Neutrophil (primary cell): ENCODE measurements at regions not wholly inside any gene's neighbourhood (a gene's known extent, or its start where the extent isn't known, plus 50 kb on each side); places are given as distances from the start of the nearest gene placed in this dataset.

Source experiments
- H3K27ac ChIP-seq: fragments of 200-600 bp; sonication (generic); 2 replicates; pipeline ENCODE4 v1.5.1; 2016; ENCODE audit warnings: mild to moderate bottlenecking, moderate library complexity
- H3K27me3 ChIP-seq: fragments of 200-600 bp; sonication (generic); 2 replicates; pipeline ENCODE4 v1.6.0; 2016; ENCODE audit warnings: mild to moderate bottlenecking
- H3K36me3 ChIP-seq: fragments of 200-600 bp; sonication (generic); 2 replicates; pipeline ENCODE4 v1.5.1; 2017
- H3K4me1 ChIP-seq, 2 experiments: fragments of 200-600 bp in 1 of 2; sonication (generic) in 1 of 2; 1 replicate in 1 of 2; 2 replicates in 1 of 2; pipeline versions ENCODE4 v1.5.1 to v1.6.1; 2013 to 2016; ENCODE audit warnings: low read depth in 1 of 2, low read length in 1 of 2, mild to moderate bottlenecking in 1 of 2, moderate library complexity in 1 of 2; ENCODE audit not compliant: control insufficient read depth in 1 of 2, insufficient read depth in 1 of 2
- H3K4me3 ChIP-seq, 2 experiments: fragments of 200-600 bp in 1 of 2; sonication (generic) in 1 of 2; 1 replicate in 1 of 2; 2 replicates in 1 of 2; pipeline ENCODE4 v1.5.1; 2013 to 2016; ENCODE audit warnings: low read depth in 1 of 2, low read length in 1 of 2, mild to moderate bottlenecking in 1 of 2, moderate library complexity in 1 of 2
- H3K9me3 ChIP-seq: fragments of 200-600 bp; sonication (generic); 2 replicates; pipeline ENCODE4 v1.5.1; 2016
- CTCF ChIP-seq: fragments of 200-600 bp; sonication (generic); IDR thresholded peaks from 2 replicates; pipeline ENCODE4 v1.5.1; 2016; ENCODE audit warnings: antibody characterized with exemption

GRCh38 chr12:126856958-126857357 lies 1410.0 kb upstream of the TMEM132C start:
- Histone ChIP-seq H3K27ac (no peak overlapping the region), H3K4me1 (no peaks in the 10 kb centered on the region), H3K9me3 (no peaks in the 10 kb centered on the region), H3K4me3 (no peak overlapping the region), H3K27me3 (no peaks in the 10 kb centered on the region), H3K36me3 (no peaks in the 10 kb centered on the region)
- TF ChIP-seq CTCF = no peak

DNA sequence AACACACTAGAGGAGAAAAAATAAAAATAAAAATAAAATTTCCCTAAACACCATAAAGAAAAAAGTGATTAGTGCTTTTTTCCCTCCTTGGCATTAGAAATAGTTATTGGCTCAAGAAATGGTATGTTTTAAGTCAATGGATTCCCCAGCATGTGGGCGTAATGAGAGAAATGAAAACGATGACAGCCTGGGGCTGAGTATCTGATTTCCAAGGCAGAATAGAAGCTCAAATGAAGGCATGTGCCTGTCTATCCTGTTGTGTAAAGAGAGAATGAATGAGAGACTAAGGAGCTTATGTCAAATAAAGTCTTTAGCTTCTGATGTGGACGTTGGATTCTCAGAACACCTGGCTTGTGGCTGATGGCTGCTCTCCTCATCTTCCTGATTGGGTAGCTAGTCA lies 1408.4 kb upstream of the TMEM132C start:
- TF ChIP-seq CTCF = no peak
- no peaks in the 10 kb centered on the region for H3K27me3 ChIP-seq
- no peak overlapping the region for H3K27ac ChIP-seq
- H3K4me3 ChIP-seq = no peak overlapping the region
- no peaks in the 10 kb centered on the region for H3K36me3 ChIP-seq
- no peaks in the 10 kb centered on the region for H3K4me1 ChIP-seq
- no peaks in the 10 kb centered on the region for H3K9me3 ChIP-seq

DNA sequence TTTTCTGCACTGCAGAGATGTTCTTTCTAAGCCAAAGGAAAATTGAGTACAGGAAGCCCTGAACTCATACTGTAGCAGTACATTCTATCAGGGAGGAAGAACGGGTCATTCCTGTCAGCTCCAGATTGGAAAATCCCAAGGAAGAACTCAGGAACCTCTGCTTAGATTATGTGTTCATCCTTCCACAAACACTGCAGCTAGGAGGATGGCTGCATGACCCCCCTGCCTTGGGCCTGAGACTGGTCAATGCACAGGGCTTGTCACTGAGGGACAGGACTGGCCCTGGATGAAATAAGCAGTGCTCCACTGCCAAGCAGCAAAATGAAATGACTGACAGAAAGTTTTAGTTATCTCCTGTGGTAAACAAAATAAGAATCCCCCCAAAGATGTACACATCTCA lies 1406.8 kb upstream of the TMEM132C start:
- H3K4me3 ChIP-seq = no peak overlapping the region
- no peaks in the 10 kb centered on the region for H3K4me1 ChIP-seq
- H3K27ac ChIP-seq = no peak overlapping the region
- no peaks in the 10 kb centered on the region for H3K36me3 ChIP-seq
- H3K9me3 ChIP-seq = no peaks in the 10 kb centered on the region
- no peak for TF ChIP-seq CTCF
- H3K27me3 ChIP-seq = no peaks in the 10 kb centered on the region

DNA sequence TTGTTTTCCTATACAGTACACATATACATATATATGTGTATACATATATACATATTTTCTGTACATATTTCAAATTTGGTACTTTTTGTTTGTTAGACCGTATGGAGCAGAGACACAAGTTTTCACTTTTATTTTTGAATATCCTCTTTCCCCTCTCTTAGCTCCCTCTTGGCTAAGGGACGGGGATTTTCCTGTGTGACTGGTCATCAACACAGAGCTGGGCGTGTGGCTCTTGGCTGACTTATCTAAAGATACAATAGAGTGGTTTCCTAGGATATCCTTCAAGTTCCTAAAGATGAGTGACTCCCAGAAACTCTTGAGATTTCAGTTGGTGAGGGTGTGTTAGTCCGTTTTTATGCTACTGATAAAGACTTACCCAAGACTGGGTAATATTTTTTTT lies 1404.5 kb upstream of the TMEM132C start:
- no peaks in the 10 kb centered on the region for H3K27me3 ChIP-seq
- no peak overlapping the region for H3K27ac ChIP-seq
- no peak overlapping the region for H3K4me3 ChIP-seq
- H3K4me1 ChIP-seq = no peaks in the 10 kb centered on the region
- no peak for TF ChIP-seq CTCF
- no peaks in the 10 kb centered on the region for H3K36me3 ChIP-seq
- no peaks in the 10 kb centered on the region for H3K9me3 ChIP-seq

- no peaks in the 10 kb centered on the region for H3K27me3 ChIP-seq
- no peaks in the 10 kb centered on the region for H3K4me1 ChIP-seq
- no peak overlapping the region for H3K4me3 ChIP-seq
- H3K27ac ChIP-seq = no peak overlapping the region
- H3K9me3 ChIP-seq = no peaks in the 10 kb centered on the region
- no peak for TF ChIP-seq CTCF
- no peaks in the 10 kb centered on the region for H3K36me3 ChIP-seq
Measured at GRCh38 chr12:126869644-126870043, 1397.3 kb upstream of the TMEM132C start.

DNA sequence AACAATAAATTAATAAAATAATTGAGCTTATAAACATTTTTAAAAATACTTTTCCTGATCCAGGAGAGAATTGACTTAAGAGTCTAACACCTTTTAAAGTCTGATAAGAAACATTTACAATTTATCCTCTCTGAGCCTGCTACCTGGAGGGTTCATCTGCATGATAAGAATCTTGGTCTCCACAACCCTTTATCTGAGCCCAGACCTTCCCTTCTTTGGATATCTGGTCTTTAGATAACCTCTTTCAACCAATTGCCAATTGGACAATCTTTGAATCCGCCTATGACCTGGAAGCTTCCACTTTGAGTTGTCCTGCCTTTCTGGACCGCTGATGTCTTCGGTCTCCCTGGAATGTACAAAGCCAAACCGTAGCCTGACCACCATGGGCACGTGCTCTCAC lies 1393.3 kb upstream of the TMEM132C start:
- Histone ChIP-seq H3K4me1 (no peaks in the 10 kb centered on the region), H3K36me3 (no peaks in the 10 kb centered on the region), H3K27me3 (no peaks in the 10 kb centered on the region), H3K27ac (no peak overlapping the region), H3K4me3 (no peak overlapping the region), H3K9me3 (no peaks in the 10 kb centered on the region)
- no peak for TF ChIP-seq CTCF
